HG03135 (cell line): ENCODE measurements at regions not wholly inside any gene's neighbourhood (a gene's known extent, or its start where the extent isn't known, plus 50 kb on each side); places are given as distances from the start of the nearest gene placed in this dataset.

Experiments
- ATAC-seq: cut with Tn5 transposase; IDR thresholded peaks from one replicate; pipeline ENCODE4 v1.9.1; 2021; ENCODE audit warnings: mild to moderate bottlenecking, moderate library complexity; ENCODE audit not compliant: unreplicated experiment

- no peak for ATAC-seq
These were observed 366.7 kb downstream of the THBS2 start for GRCh38 chr6:168886964-168887363.

GRCh38 chr6:168885751-168886742 is 367.6 kb downstream of the THBS2 start:
- ATAC-seq: no peak

- ATAC-seq: no peak
These were observed 368.4 kb downstream of the THBS2 start for GRCh38 chr6:168885196-168885595.

- ATAC-seq: peak; percentile 73
These were observed 369.0 kb downstream of the THBS2 start for GRCh38 chr6:168884646-168885086.

- no peak for ATAC-seq
These were observed 369.5 kb downstream of the THBS2 start for GRCh38 chr6:168884050-168884645.

- ATAC-seq: no peak
These were observed 370.1 kb downstream of the THBS2 start for GRCh38 chr6:168883410-168884049.

GRCh38 chr6:168880271-168880670 is 373.4 kb downstream of the THBS2 start:
- ATAC-seq: no peak

GRCh38 chr6:168877821-168878282 is 375.8 kb downstream of the THBS2 start:
- ATAC-seq: no peak

- no peak for ATAC-seq
These were observed 376.7 kb downstream of the THBS2 start for GRCh38 chr6:168876956-168877355.

GRCh38 chr6:168875811-168876576 is 377.7 kb downstream of the THBS2 start:
- no peak for ATAC-seq

GRCh38 chr6:168874637-168875036 is 379.0 kb downstream of the THBS2 start:
- no peak for ATAC-seq

GRCh38 chr6:168873278-168874190 is 380.1 kb downstream of the THBS2 start:
- no peak for ATAC-seq

GRCh38 chr6:168871642-168872315 is 381.9 kb downstream of the THBS2 start:
- no peak for ATAC-seq

GRCh38 chr6:168870982-168871381 is 382.7 kb downstream of the THBS2 start:
- ATAC-seq: no peak

- ATAC-seq: no peak
These were observed 386.2 kb downstream of the THBS2 start for GRCh38 chr6:168867247-168868102.

GRCh38 chr6:168866534-168866933 is 387.1 kb downstream of the THBS2 start:
- no peak for ATAC-seq

GRCh38 chr6:168865522-168865921 is 388.1 kb downstream of the THBS2 start:
- no peak for ATAC-seq
